A549 (cell line): ENCODE measurements at regions not wholly inside any gene's neighbourhood (a gene's known extent, or its start where the extent isn't known, plus 50 kb on each side); places are given as distances from the start of the nearest gene placed in this dataset.

Experiments
- CBX2 ChIP-seq: fragments of 200-600 bp; sonication (generic); IDR thresholded peaks from 2 replicates; pipeline ENCODE4 v1.6.1; 2016; ENCODE audit warnings: low read depth, mild to moderate bottlenecking, borderline replicate concordance
- CTCF ChIP-seq: fragments of >200 bp; sonication (Bioruptor Twin); formaldehyde crosslinking; IDR thresholded peaks from 3 replicates; pipeline ENCODE4 v1.5.1; 2016
- EHMT2 ChIP-seq: fragments of 200-600 bp; sonication (generic); IDR thresholded peaks from 2 replicates; pipeline ENCODE4 v1.6.1; 2016; ENCODE audit warnings: antibody characterized with exemption, low read depth, mild to moderate bottlenecking, moderate library complexity
- HDAC2 ChIP-seq: fragments of 200-600 bp; sonication (generic); IDR thresholded peaks from 2 replicates; pipeline ENCODE4 v1.6.1; 2016
- MAZ ChIP-seq: fragments of 150-350 bp; IDR thresholded peaks from 2 replicates; pipeline ENCODE4 v1.6.1; 2014; ENCODE audit warnings: antibody characterized with exemption, low read depth, low read length, borderline replicate concordance
- PHF8 ChIP-seq: fragments of 200-600 bp; sonication (generic); IDR thresholded peaks from 2 replicates; pipeline ENCODE4 v1.6.1; 2016; ENCODE audit warnings: low read depth, mild to moderate bottlenecking, antibody characterized with exemption, moderate library complexity, borderline replicate concordance
- POLR2A ChIP-seq: IDR thresholded peaks from 2 replicates; pipeline ENCODE4 v1.6.1; 2012; ENCODE audit warnings: mild to moderate bottlenecking, low read length
- POLR2AphosphoS2 ChIP-seq: conservative IDR thresholded peaks from 2 replicates; pipeline ENCODE4 v1.6.1; 2012; ENCODE audit warnings: low read length, improper control_type of control experiment, inconsistent platforms
- RARB ChIP-seq: fragments of 250-450 bp; sonication (Bioruptor Pico); IDR thresholded peaks from 2 replicates; pipeline ENCODE4 v1.8.0; 2021; ENCODE audit warnings: mild to moderate bottlenecking, moderate library complexity
- RCOR1 ChIP-seq: fragments of 150-350 bp; IDR thresholded peaks from 2 replicates; pipeline ENCODE4 v1.6.1; 2014; ENCODE audit warnings: antibody characterized with exemption, low read length, low read depth
- SREBF2 ChIP-seq: fragments of 450-650 bp; IDR thresholded peaks from 2 replicates; pipeline ENCODE4 v1.6.1; 2014; ENCODE audit warnings: mild to moderate bottlenecking, moderate library complexity
- ZC3H11A ChIP-seq: fragments of 450-650 bp; IDR thresholded peaks from 2 replicates; pipeline ENCODE4 v1.6.1; 2014; ENCODE audit warnings: antibody characterized with exemption, mild to moderate bottlenecking

- TF ChIP-seq CBX2 (no peak), CTCF (no peak), ZC3H11A (no peak), POLR2A (no peak), RCOR1 (no peak), PHF8 (no peak), SREBF2 (no peak), EHMT2 (no peak), MAZ (no peak), HDAC2 (no peak), RARB (CRISPR knock-in tag) (no peak), POLR2AphosphoS2 (no peak)
Measured at GRCh38 chr10:63010203-63010602, 122.9 kb upstream of the NRBF2 start.
